B cell (primary cell): ENCODE measurements at regions not wholly inside any gene's neighbourhood (a gene's known extent, or its start where the extent isn't known, plus 50 kb on each side); places are given as distances from the start of the nearest gene placed in this dataset.

ENCODE experiments used
- EZH2 ChIP-seq: IDR thresholded peaks from 2 replicates; pipeline ENCODE4 v1.6.1; 2012; ENCODE audit warnings: borderline replicate concordance, low read depth, mild to moderate bottlenecking, moderate library complexity, low read length; ENCODE audit not compliant: insufficient read depth, poor library complexity, severe bottlenecking
- TF ChIP-seq, protein P1 (sequence below): fragments of 200-600 bp; IDR thresholded peaks from one replicate; pipeline ENCODE4 v1.8.0; 2022; ENCODE audit warnings: antibody characterized with exemption, mild to moderate bottlenecking

DNA sequence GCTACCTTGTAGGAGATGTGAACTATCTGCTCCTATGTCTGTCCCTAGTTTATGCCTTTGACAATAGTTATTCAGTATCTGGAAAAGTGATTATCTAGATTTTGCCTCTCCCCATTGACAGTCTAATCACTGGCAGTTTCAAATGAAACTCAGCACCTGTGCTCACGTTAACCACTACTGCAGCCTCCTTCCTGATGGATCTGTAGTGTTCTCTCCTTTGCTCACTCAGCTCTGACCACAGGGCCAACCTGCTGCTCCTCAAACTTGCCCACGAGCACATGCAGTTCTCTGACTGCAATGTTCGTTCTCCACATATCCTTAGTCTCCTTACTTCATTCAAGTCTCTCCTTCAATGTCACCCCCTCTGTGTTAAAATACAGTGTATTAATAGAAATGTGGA is 230.1 kb downstream of the NHLRC3 start:
- TF ChIP-seq, protein P1, sequence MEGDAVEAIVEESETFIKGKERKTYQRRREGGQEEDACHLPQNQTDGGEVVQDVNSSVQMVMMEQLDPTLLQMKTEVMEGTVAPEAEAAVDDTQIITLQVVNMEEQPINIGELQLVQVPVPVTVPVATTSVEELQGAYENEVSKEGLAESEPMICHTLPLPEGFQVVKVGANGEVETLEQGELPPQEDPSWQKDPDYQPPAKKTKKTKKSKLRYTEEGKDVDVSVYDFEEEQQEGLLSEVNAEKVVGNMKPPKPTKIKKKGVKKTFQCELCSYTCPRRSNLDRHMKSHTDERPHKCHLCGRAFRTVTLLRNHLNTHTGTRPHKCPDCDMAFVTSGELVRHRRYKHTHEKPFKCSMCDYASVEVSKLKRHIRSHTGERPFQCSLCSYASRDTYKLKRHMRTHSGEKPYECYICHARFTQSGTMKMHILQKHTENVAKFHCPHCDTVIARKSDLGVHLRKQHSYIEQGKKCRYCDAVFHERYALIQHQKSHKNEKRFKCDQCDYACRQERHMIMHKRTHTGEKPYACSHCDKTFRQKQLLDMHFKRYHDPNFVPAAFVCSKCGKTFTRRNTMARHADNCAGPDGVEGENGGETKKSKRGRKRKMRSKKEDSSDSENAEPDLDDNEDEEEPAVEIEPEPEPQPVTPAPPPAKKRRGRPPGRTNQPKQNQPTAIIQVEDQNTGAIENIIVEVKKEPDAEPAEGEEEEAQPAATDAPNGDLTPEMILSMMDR = no peak
- TF ChIP-seq EZH2 = no peak
